Mesenchymal stem cell (in vitro differentiated cells and primary cell): ENCODE measurements at regions not wholly inside any gene's neighbourhood (a gene's known extent, or its start where the extent isn't known, plus 50 kb on each side); places are given as distances from the start of the nearest gene placed in this dataset.

Source experiments
- DNase-seq: peaks from one replicate; pipeline ENCODE4 v3.0.0-alpha.2; 2013
- H2AFZ ChIP-seq: one replicate; pipeline ENCODE4 v1.6.1; 2013; ENCODE audit warnings: low read depth, mild to moderate bottlenecking, control low read depth, inconsistent platforms, low read length, moderate library complexity
- H2AK5ac ChIP-seq: 2 replicates; pipeline ENCODE4 v1.6.1; 2013; ENCODE audit warnings: low read length, moderate library complexity, mild to moderate bottlenecking, inconsistent platforms; ENCODE audit not compliant: severe bottlenecking
- H2BK120ac ChIP-seq: one replicate; pipeline ENCODE4 v1.6.1; 2013; ENCODE audit warnings: low read depth, mild to moderate bottlenecking, inconsistent platforms, low read length, moderate library complexity
- H2BK12ac ChIP-seq, 2 experiments: one replicate each; pipeline ENCODE4 v1.6.1; 2013; ENCODE audit warnings: inconsistent platforms in 2 of 2, low read length in 2 of 2, mild to moderate bottlenecking in 2 of 2, moderate library complexity in 2 of 2, control low read depth in 1 of 2
- H2BK15ac ChIP-seq: one replicate; pipeline ENCODE4 v1.6.1; 2013; ENCODE audit warnings: mild to moderate bottlenecking, low read depth, inconsistent platforms; ENCODE audit not compliant: poor library complexity, severe bottlenecking
- H2BK5ac ChIP-seq: 2 replicates; pipeline ENCODE4 v1.6.1; 2013; ENCODE audit warnings: low read depth, mild to moderate bottlenecking, low read length, control low read depth, inconsistent platforms; ENCODE audit not compliant: poor library complexity, severe bottlenecking
- H3K14ac ChIP-seq, 2 experiments: one replicate each; pipeline ENCODE4 v1.6.1; 2013; ENCODE audit warnings: inconsistent platforms in 2 of 2, low read length in 2 of 2, control low read depth in 1 of 2, mild to moderate bottlenecking in 1 of 2, moderate library complexity in 1 of 2
- H3K18ac ChIP-seq, 2 experiments: one replicate each; pipeline ENCODE4 v1.6.1; 2013; ENCODE audit warnings: inconsistent platforms in 2 of 2, low read length in 2 of 2, control low read depth in 1 of 2, low read depth in 1 of 2, mild to moderate bottlenecking in 1 of 2
- H3K23ac ChIP-seq, 2 experiments: one replicate each; pipeline ENCODE4 v1.6.1; 2013; ENCODE audit warnings: inconsistent platforms in 2 of 2, low read length in 2 of 2, mild to moderate bottlenecking in 2 of 2, moderate library complexity in 2 of 2, control low read depth in 1 of 2
- H3K27ac ChIP-seq: 2 replicates; pipeline ENCODE4 v1.5.1; 2013; ENCODE audit warnings: mild to moderate bottlenecking, moderate library complexity, low read length, control low read depth, inconsistent platforms; ENCODE audit not compliant: poor library complexity, severe bottlenecking
- H3K27me3 ChIP-seq, 2 experiments: 2 replicates each; pipeline versions ENCODE4 v1.6.1 to v1.7.0; 2013; ENCODE audit warnings: low read length in 2 of 2, mild to moderate bottlenecking in 2 of 2, moderate library complexity in 2 of 2, control low read depth in 1 of 2, inconsistent platforms in 1 of 2; ENCODE audit not compliant: control insufficient read depth in 1 of 2, insufficient read depth in 1 of 2
- H3K36me3 ChIP-seq, 2 experiments: 2 replicates each; pipeline versions ENCODE4 v1.6.1 to v1.7.0; 2013; ENCODE audit warnings: low read length in 2 of 2, control low read depth in 1 of 2, inconsistent platforms in 1 of 2, low read depth in 1 of 2, mild to moderate bottlenecking in 1 of 2; ENCODE audit not compliant: insufficient read depth in 2 of 2, control insufficient read depth in 1 of 2
- H3K4ac ChIP-seq, 2 experiments: one replicate each; pipeline ENCODE4 v1.6.1; 2013; ENCODE audit warnings: inconsistent platforms in 2 of 2, low read length in 2 of 2, mild to moderate bottlenecking in 2 of 2, moderate library complexity in 2 of 2, control low read depth in 1 of 2, low read depth in 1 of 2
- H3K4me1 ChIP-seq: 2 replicates; pipeline ENCODE4 v1.6.1; 2013; ENCODE audit warnings: low read depth, low read length, control low read depth; ENCODE audit not compliant: control insufficient read depth, insufficient read depth
- H3K4me2 ChIP-seq: 2 replicates; pipeline ENCODE4 v1.6.1; 2013; ENCODE audit warnings: low read length, mild to moderate bottlenecking, inconsistent platforms; ENCODE audit not compliant: poor library complexity, severe bottlenecking
- H3K4me3 ChIP-seq, 2 experiments: 2 replicates each; pipeline versions ENCODE4 v1.5.1 to v1.7.0; 2013; ENCODE audit warnings: low read length in 2 of 2, mild to moderate bottlenecking in 2 of 2, control low read depth in 1 of 2, low read depth in 1 of 2; ENCODE audit not compliant: insufficient read depth in 1 of 2
- H3K79me1 ChIP-seq: replicated peaks from 2 replicates; pipeline ENCODE4 v1.6.1; 2013; ENCODE audit warnings: mild to moderate bottlenecking, control low read depth, low read length, inconsistent platforms; ENCODE audit not compliant: poor library complexity, severe bottlenecking
- H3K9ac ChIP-seq: 2 replicates; pipeline ENCODE4 v1.7.0; 2013; ENCODE audit warnings: mild to moderate bottlenecking, low read length, moderate library complexity
- H3K9me3 ChIP-seq: 2 replicates; pipeline ENCODE4 v1.7.0; 2013; ENCODE audit warnings: mild to moderate bottlenecking, low read length; ENCODE audit not compliant: control insufficient read depth
- H4K8ac ChIP-seq: one replicate; pipeline ENCODE4 v1.6.1; 2013; ENCODE audit warnings: inconsistent platforms, mild to moderate bottlenecking, low read length, moderate library complexity
- H4K91ac ChIP-seq: one replicate; pipeline ENCODE4 v1.6.1; 2013; ENCODE audit warnings: mild to moderate bottlenecking, low read length, inconsistent platforms
- WGBS: methylation state at CpG from one replicate; pipeline ENCODE4 v1.1.7; 2013; ENCODE audit warnings: mixed read lengths; 5-methylcytosine and 5-hydroxymethylcytosine counted together

DNA sequence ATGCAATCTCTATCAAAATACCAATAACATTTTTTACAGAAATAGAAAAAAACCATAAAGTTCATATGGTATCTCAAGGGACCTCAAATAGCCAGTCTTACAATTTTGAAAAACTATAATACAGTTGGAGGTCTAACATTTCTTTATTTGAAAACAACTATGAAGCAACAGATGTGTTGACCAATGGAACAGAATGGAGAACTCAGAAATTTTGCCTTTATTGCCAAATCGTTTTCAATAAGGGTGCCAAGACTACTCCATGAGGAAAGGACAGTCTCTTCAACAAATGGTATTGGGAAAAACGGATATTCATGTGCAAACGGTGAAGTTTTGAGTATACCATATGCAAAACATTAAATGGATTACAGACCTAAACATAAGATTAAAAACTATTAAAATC lies 470.8 kb upstream of the DPP6 start:
- no peaks in the 10 kb centered on the region for H3K36me3 ChIP-seq
- H3K14ac ChIP-seq = no peak overlapping the region
- H2BK120ac ChIP-seq = no peak overlapping the region
- no peak overlapping the region for H2BK5ac ChIP-seq
- H3K27ac ChIP-seq = no peak overlapping the region
- DNase-seq = no peak
- H2AFZ ChIP-seq = no peak overlapping the region
- H3K9me3 ChIP-seq = peaks cover 28% of the 10 kb centered on the region
- H3K23ac ChIP-seq = no peak overlapping the region
- no peak overlapping the region for H2BK12ac ChIP-seq
- no peak overlapping the region for H4K91ac ChIP-seq
- H3K4me2 ChIP-seq = no peak overlapping the region
- no peak overlapping the region for H4K8ac ChIP-seq
- H2AK5ac ChIP-seq = no peak overlapping the region
- H3K4ac ChIP-seq = no peak overlapping the region
- no peak overlapping the region for H3K4me3 ChIP-seq
- H2BK15ac ChIP-seq = no peak overlapping the region
- no peaks in the 10 kb centered on the region for H3K27me3 ChIP-seq
- no peaks in the 10 kb centered on the region for H3K79me1 ChIP-seq
- no peaks in the 10 kb centered on the region for H3K4me1 ChIP-seq
- H3K18ac ChIP-seq = no peak overlapping the region
- H3K9ac ChIP-seq = no peak overlapping the region
- WGBS = 44% methylated on average over 1 of the region's 3 CpGs

DNA sequence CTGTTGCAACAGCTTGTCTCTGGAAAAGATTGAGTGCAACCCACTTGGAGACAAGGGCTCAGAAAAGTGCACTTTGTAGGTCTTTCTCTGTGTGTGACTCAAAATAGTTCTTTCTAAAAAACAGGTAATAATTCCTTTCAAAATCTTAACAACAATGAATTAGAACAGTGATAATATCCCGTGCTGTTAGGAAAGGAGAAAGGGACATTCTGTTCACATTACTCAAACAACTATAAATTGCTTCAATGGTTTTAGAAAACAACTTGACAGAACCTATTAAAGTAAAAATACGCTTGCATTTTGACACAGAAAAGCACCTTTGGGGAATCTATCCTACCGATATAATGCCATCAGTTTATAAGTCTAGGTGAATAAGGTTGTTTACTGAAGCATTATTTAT lies 468.1 kb upstream of the DPP6 start:
- H3K9ac ChIP-seq = no peak overlapping the region
- no peak overlapping the region for H3K18ac ChIP-seq
- H3K4ac ChIP-seq = no peak overlapping the region
- no peak overlapping the region for H2BK12ac ChIP-seq
- no peaks in the 10 kb centered on the region for H3K4me1 ChIP-seq
- DNase-seq = no peak
- H3K4me3 ChIP-seq = no peak overlapping the region
- no peaks in the 10 kb centered on the region for H3K79me1 ChIP-seq
- H2BK15ac ChIP-seq = no peak overlapping the region
- H2AK5ac ChIP-seq = no peak overlapping the region
- H4K8ac ChIP-seq = no peak overlapping the region
- peaks cover 30% of the 10 kb centered on the region for H3K9me3 ChIP-seq
- no peak overlapping the region for H3K4me2 ChIP-seq
- H2BK5ac ChIP-seq = no peak overlapping the region
- no peak overlapping the region for H3K27ac ChIP-seq
- no peaks in the 10 kb centered on the region for H3K27me3 ChIP-seq
- no peak overlapping the region for H2AFZ ChIP-seq
- no peak overlapping the region for H3K23ac ChIP-seq
- no peak overlapping the region for H4K91ac ChIP-seq
- WGBS = 62% methylated on average over 3 of the region's 3 CpGs
- H2BK120ac ChIP-seq = no peak overlapping the region
- no peak overlapping the region for H3K14ac ChIP-seq
- no peaks in the 10 kb centered on the region for H3K36me3 ChIP-seq

DNA sequence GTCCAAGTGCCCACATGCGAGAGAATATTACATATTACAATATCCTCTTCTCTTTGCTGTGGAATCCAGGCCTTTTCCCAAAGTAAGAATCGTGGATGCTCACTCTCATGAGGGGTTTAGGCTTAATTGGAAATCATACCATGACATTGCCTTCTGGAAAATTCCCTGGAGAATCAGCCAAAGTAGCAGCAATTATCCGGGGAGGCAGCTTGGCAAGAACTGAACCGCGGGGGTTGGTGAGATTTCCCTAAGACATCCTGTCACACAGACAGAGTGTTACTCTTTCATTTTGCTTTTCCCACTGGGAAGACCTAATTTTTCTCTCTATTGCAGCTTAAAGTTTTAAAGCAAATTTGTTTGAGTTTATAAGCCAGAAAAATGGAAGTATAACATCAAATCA lies 463.6 kb upstream of the DPP6 start:
- H3K9ac ChIP-seq = no peak overlapping the region
- H2BK15ac ChIP-seq = no peak overlapping the region
- H3K4me3 ChIP-seq = no peak overlapping the region
- H3K27me3 ChIP-seq = no peaks in the 10 kb centered on the region
- H2BK12ac ChIP-seq = no peak overlapping the region
- no peak overlapping the region for H4K91ac ChIP-seq
- H3K4me2 ChIP-seq = no peak overlapping the region
- H3K79me1 ChIP-seq = no peaks in the 10 kb centered on the region
- no peak overlapping the region for H4K8ac ChIP-seq
- no peak overlapping the region for H3K27ac ChIP-seq
- no peak overlapping the region for H2AK5ac ChIP-seq
- no peak overlapping the region for H2BK120ac ChIP-seq
- H3K4me1 ChIP-seq = peaks cover 1% of the 10 kb centered on the region
- no peak overlapping the region for H3K18ac ChIP-seq
- H3K9me3 ChIP-seq = peaks cover 23% of the 10 kb centered on the region
- no peak for DNase-seq
- H3K23ac ChIP-seq = no peak overlapping the region
- no peaks in the 10 kb centered on the region for H3K36me3 ChIP-seq
- no peak overlapping the region for H3K4ac ChIP-seq
- H2BK5ac ChIP-seq = no peak overlapping the region
- H2AFZ ChIP-seq = no peak overlapping the region
- WGBS = 73% methylated on average over 5 of the region's 5 CpGs
- H3K14ac ChIP-seq = no peak overlapping the region

DNA sequence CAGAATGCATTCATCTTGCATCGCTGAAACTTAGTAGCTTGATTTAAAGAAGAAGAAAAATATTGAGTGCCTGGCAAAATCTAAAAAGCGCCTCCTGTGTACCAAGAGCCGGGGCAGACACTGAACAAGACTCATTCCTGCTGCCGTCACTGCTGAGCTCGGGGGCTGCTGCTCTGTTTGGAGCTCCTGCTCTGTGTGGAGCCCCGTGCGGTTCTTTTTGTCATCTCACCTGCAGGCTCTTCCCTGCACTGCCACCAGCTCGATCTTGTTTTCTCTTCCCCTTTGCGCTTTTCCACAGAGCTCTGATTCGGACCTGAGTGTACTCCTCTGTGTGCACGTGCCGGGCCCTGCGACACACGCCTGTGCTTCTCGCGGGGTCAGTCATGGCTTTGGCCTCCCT lies 462.1 kb upstream of the DPP6 start:
- Histone ChIP-seq H3K79me1 (no peaks in the 10 kb centered on the region), H2AFZ (no peak overlapping the region), H3K23ac (no peak overlapping the region), H3K4me1 (peaks cover 1% of the 10 kb centered on the region), H2BK120ac (no peak overlapping the region), H3K4ac (no peak overlapping the region), H2AK5ac (no peak overlapping the region), H2BK5ac (no peak overlapping the region), H3K4me3 (no peak overlapping the region), H3K4me2 (no peak overlapping the region), H3K18ac (no peak overlapping the region), H2BK12ac (no peak overlapping the region), H4K91ac (no peak overlapping the region), H3K14ac (no peak overlapping the region), H2BK15ac (no peak overlapping the region), H3K9me3 (peaks cover 24% of the 10 kb centered on the region), H4K8ac (no peak overlapping the region), H3K9ac (no peak overlapping the region), H3K27ac (no peak overlapping the region), H3K36me3 (no peaks in the 10 kb centered on the region), H3K27me3 (no peaks in the 10 kb centered on the region)
- no peak for DNase-seq
- WGBS = 86% methylated on average over 16 of the region's 16 CpGs
